HFFc6 (cell line): ENCODE measurements at regions not wholly inside any gene's neighbourhood (a gene's known extent, or its start where the extent isn't known, plus 50 kb on each side); places are given as distances from the start of the nearest gene placed in this dataset.
A peak's percentile ranks its signal among the peaks of the same experiment; 100 is the strongest.

Experiments used
- DNase-seq: peaks from one replicate; pipeline ENCODE4 v3.0.0-alpha.2; 2018
- H3K27ac Mint-ChIP-seq: 2 replicates; pipeline ENCODE4 v1.8.0; 2020; ENCODE audit warnings: mild to moderate bottlenecking, mixed read lengths
- H3K27me3 Mint-ChIP-seq: 2 replicates; pipeline ENCODE4 v1.8.0; 2021; ENCODE audit warnings: mild to moderate bottlenecking, moderate library complexity, mixed read lengths; ENCODE audit not compliant: insufficient read depth
- H3K36me3 Mint-ChIP-seq: 2 replicates; pipeline ENCODE4 v1.8.0; 2021; ENCODE audit warnings: low read depth, mixed read lengths
- H3K4me1 Mint-ChIP-seq: 2 replicates; pipeline ENCODE4 v1.8.0; 2020; ENCODE audit warnings: low read depth, mixed read lengths
- H3K4me3 Mint-ChIP-seq: 2 replicates; pipeline ENCODE4 v1.8.0; 2020; ENCODE audit warnings: mild to moderate bottlenecking, moderate library complexity, mixed read lengths
- H3K9me3 Mint-ChIP-seq: 2 replicates; pipeline ENCODE4 v1.8.0; 2020; ENCODE audit warnings: mild to moderate bottlenecking, mixed read lengths
- TF ChIP-seq, protein P1 (sequence below): fragments of 200-600 bp; sonication (generic); IDR thresholded peaks from 2 replicates; pipeline ENCODE4 v1.5.0; 2021; ENCODE audit warnings: antibody characterized with exemption, mild to moderate bottlenecking

DNA sequence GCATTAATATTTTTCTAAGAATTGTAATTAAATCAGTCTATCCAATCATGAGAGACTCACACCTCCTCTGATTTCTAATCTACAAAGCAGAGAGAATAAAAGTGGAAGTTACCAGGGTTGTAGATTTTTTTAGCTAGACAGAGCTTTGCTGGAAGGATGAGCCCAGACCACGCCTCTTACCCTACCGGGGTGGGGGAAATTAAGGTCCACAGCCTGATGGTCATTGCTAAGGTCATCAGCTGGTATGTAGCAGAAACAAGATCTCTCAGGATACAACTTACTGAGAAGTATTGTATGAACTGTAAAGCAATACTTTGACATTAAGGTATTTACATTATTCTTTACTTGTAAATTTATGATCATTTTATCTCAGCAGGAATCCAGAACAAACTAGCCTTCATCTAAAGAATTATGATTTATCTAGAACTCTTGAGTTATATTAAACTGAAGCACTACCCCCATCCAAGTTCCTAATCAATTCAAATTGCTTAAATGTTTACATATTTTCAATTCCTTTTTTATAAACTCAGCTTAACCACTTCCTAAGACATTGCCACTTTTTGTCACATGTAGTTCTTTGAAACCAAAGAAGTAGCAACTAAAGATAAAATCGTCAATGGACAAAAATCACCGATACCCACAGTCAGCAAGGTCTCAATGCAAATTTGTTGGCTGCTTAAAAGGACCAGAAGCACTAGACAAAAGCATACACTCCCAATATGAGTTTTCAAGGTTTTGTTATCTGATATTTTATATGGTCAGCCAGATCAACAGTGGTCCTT, 225.8 kb upstream of the DAPK1 start:
- Mint-ChIP-seq H3K27me3 (no peaks in the 10 kb centered on the region; the same call in 1 of the 2 replicates), H3K4me3 (peak overlapping the region; percentile 69), H3K27ac (peak overlapping the region; percentile 89), H3K36me3 (peaks cover 14% of the 10 kb centered on the region), H3K9me3 (no peaks in the 10 kb centered on the region), H3K4me1 (peaks cover 97% of the 10 kb centered on the region)
- no peak for DNase-seq
- TF ChIP-seq, protein P1, sequence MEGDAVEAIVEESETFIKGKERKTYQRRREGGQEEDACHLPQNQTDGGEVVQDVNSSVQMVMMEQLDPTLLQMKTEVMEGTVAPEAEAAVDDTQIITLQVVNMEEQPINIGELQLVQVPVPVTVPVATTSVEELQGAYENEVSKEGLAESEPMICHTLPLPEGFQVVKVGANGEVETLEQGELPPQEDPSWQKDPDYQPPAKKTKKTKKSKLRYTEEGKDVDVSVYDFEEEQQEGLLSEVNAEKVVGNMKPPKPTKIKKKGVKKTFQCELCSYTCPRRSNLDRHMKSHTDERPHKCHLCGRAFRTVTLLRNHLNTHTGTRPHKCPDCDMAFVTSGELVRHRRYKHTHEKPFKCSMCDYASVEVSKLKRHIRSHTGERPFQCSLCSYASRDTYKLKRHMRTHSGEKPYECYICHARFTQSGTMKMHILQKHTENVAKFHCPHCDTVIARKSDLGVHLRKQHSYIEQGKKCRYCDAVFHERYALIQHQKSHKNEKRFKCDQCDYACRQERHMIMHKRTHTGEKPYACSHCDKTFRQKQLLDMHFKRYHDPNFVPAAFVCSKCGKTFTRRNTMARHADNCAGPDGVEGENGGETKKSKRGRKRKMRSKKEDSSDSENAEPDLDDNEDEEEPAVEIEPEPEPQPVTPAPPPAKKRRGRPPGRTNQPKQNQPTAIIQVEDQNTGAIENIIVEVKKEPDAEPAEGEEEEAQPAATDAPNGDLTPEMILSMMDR = no peak

DNA sequence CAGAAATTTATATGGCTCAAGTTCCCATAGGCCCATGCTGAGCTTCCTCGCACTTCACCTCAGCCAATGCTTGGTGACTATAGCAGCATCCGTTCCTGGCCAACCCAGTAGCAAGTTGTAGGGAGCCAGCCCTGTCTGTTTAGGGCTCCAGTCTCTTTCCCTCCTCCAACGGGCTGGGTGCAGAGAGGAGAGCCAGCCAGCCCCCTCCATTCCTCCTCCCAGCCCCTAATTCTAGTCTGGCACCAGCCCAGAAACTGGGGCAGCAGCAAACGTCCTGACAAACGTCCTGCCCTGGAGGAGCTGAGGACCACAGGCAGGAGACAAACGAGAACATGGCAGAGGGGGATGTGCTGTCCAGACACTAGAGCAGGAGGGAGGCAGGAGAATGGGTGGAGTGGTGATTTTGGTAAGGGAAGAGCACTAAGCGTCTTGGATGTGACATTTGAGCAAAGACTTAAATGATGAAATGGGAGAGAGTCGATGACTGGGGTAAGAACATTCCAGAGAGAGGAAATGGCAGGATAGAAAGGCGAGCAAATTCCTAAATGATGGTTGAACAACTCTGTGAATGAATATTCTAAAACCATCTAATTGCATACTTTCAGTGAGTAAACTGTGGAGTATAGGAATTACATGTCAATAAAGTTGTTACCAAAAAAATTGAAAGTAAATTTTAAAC, 222.5 kb upstream of the DAPK1 start:
- H3K27me3 Mint-ChIP-seq = no peaks in the 10 kb centered on the region; the same call in 1 of the 2 replicates
- peaks cover 98% of the 10 kb centered on the region for H3K4me1 Mint-ChIP-seq
- peaks cover 23% of the 10 kb centered on the region for H3K36me3 Mint-ChIP-seq
- TF ChIP-seq, protein P1 = no peak
- H3K9me3 Mint-ChIP-seq = no peaks in the 10 kb centered on the region
- peak overlapping the region; percentile 90 for H3K27ac Mint-ChIP-seq
- no peak for DNase-seq
- H3K4me3 Mint-ChIP-seq = no peak overlapping the region

DNA sequence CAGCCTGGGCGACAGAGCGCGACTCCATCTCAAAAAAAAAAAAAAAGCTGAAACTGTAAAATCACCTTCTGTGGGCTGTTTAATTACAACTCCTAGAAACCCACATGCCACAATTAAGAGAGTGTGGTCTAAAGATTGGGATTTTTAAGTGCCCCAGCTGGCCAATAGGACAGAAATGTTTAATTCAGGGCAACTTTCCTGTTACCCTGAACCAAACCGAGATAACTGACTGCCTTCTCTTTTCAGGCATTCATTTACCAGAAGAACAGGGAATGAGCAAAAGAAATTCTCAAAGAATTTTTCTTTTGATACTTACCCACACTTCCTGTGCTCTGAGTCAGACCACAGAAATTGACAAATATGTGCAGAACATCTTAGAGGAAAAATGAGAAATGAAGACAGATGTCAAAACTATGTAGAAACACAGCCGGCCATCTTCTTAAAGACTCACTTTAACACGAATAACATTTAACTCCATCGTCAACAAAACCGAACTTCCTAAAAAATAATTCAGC, 221.3 kb upstream of the DAPK1 start:
- Mint-ChIP-seq H3K4me1 (peaks cover 98% of the 10 kb centered on the region), H3K9me3 (0 out of 2 replicates have a peak, but pooled peaks cover 3% of the 10 kb centered on the region), H3K36me3 (peaks cover 26% of the 10 kb centered on the region), H3K4me3 (peak overlapping the region; percentile 72), H3K27me3 (no peaks in the 10 kb centered on the region), H3K27ac (peak overlapping the region; percentile 90)
- DNase-seq = peak; percentile 83
- TF ChIP-seq, protein P1 = no peak

DNA sequence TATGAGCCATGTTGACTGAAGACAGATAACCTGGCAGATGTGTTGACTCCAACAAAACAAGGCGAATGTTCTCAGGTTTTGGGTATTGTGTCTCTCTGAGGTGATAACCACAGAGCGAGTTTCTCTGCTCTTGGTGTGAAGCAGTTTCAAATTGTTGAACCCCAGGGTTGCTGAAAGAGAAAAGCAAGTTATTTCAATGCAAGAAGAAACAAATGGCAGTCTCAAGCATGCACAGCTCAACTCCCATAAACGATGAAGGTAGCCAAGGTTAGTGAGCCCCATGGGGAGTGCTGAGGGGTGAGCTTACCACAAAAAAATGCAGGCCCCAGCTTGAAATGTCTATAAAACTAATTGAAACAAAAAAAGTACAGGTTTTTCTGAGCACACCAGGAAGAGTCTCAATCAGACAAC, 220.8 kb upstream of the DAPK1 start:
- Mint-ChIP-seq H3K4me3 (peak overlapping the region; percentile 72), H3K9me3 (0 out of 2 replicates have a peak, but pooled peaks cover 3% of the 10 kb centered on the region), H3K27ac (peak overlapping the region; percentile 90), H3K27me3 (no peaks in the 10 kb centered on the region), H3K36me3 (peaks cover 26% of the 10 kb centered on the region), H3K4me1 (peaks cover 98% of the 10 kb centered on the region)
- TF ChIP-seq, protein P1 = no peak
- DNase-seq = peak; percentile 39

DNA sequence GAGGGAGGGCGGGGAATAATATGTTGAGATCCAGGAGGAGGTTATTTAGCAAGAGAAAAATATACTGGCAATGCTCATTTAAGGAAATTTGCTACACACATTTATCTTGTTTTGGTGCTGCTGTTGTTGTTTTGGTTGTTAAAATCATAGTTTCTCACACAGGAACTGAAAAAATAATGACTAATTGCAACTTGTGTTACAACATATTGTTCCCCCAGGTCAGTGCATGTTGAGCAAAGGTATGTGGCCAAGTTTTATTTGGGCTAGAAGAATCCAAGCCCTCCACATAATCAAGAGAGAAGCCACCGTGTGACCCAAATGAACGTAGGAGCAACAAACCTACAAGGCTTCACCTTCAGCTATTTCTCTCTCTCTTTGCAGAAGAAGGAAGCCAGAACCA, 220.3 kb upstream of the DAPK1 start:
- H3K4me1 Mint-ChIP-seq = peaks cover 98% of the 10 kb centered on the region
- H3K27ac Mint-ChIP-seq = peak overlapping the region; percentile 90
- TF ChIP-seq, protein P1 = no peak
- H3K36me3 Mint-ChIP-seq = peaks cover 26% of the 10 kb centered on the region
- 0 out of 2 replicates have a peak, but pooled peaks cover 3% of the 10 kb centered on the region for H3K9me3 Mint-ChIP-seq
- no peak for DNase-seq
- peak overlapping the region; percentile 72 for H3K4me3 Mint-ChIP-seq
- H3K27me3 Mint-ChIP-seq = no peaks in the 10 kb centered on the region
